Left ventricle myocardium superior (tissue), 1 donor: ENCODE measurements at regions not wholly inside any gene's neighbourhood (a gene's known extent, or its start where the extent isn't known, plus 50 kb on each side); places are given as distances from the start of the nearest gene placed in this dataset.

Experiments
- ATAC-seq: fragments of 200-7000 bp; cut with Tn5 transposase; one replicate; pipeline ENCODE4 v1.9.1; 2020; ENCODE audit warnings: mild to moderate bottlenecking, moderate library complexity
- DNase-seq: peaks from one replicate; pipeline ENCODE4 v3.0.0-alpha.2; 2020
- intact Hi-C: fragments of 100-400 bp; cut with micrococcal nuclease; formaldehyde crosslinking; loops from one replicate; pipeline ENCODE4 v1.11.0; 2022
- donor health status: DM: no; HTN: yes; CAD: no; lungs with severe emphysema.

DNA sequence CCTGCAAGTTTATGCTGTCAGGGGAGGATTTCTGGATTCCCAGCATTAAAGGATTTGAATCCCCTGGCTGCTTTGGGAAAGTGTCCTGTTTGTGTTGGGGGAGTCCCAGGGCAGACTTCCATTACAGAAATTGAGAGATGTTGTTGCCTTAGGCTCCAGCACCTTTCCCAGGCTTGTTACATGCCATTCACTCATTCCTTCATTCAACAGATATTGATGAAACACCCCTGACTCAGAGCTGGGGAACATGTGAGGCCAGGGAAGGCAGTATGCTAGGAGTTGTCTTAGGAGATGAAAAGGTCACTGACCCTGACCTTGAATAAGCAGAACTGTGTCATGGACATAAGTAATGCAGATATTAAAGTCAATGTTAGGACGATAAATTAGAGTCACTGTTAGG is 161.7 kb downstream of the NTMT2 start:
- no peak for ATAC-seq
- no peak for DNase-seq
- intact Hi-C loops = no loop called here

DNA sequence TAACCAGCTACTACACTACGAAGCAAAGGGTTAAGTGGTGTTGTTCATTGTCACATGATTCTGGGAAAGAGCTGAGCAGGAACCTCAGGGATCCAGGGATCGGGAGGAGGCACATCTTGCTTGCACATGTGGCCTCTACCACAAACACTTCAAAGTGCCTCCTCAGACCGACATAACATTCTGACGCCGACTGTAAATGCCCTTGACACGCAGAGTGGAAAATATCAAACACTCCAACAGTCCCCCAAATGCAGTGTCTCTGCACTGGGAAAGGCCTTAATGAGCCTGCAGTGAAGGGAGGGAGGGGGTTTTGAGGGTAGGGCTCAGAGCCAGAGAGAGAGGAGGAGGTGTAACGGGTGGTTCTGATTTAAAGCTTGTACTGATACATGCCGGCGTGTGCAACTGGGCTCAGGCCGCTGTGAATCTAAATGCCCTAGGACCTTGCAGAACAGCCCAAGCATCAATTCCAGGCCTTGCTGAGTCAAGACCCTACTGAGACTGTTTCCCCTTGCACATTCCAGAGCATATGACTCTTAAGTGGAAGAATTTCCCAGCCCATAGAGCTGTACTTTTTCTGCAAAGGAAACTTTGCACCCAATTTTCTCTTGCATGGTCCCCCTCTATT is 163.7 kb downstream of the NTMT2 start:
- DNase-seq (no peak), ATAC-seq (peak; percentile 58)
- intact Hi-C loops = no loop called here

DNA sequence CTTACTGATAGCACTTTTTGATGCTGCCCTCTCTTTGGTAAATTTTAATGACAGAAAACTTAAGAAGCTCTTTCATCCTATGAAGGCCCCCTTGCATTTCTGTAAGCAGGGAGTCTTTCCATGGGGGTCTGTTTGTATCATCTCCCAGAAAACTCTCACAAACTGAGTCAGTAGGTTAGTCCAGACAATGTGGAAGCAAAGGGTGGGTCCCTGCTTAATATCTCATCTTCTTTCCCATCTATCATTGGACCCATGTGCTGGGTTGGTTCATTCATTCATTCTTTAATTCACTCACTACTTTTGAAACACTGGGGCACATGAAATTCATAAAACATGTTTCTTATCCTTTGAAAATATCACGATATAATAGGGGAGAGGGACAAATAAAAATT is 164.3 kb downstream of the NTMT2 start:
- no peak for DNase-seq
- intact Hi-C loops = no loop called here
- ATAC-seq = no peak

DNA sequence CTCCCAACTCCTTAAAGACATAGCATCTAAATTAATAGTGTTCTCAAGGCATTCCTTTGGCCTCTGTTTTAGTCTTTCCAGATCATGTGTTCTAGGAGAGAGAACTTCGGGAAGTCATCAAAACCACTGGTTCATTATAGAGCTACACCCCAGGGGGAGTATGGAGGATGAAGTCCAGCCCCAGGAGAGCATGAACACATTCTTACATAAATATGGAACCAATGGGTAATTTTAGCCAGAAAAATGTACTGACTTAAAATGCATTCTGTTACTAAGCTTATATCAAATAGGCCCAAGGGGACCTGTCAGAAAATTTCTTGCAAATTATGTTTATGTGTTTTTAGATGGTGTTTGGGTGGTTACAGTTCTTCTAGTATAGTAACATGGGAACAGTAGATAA is 165.2 kb downstream of the NTMT2 start:
- ATAC-seq (no peak), DNase-seq (no peak)
- intact Hi-C loops = no loop called here

DNA sequence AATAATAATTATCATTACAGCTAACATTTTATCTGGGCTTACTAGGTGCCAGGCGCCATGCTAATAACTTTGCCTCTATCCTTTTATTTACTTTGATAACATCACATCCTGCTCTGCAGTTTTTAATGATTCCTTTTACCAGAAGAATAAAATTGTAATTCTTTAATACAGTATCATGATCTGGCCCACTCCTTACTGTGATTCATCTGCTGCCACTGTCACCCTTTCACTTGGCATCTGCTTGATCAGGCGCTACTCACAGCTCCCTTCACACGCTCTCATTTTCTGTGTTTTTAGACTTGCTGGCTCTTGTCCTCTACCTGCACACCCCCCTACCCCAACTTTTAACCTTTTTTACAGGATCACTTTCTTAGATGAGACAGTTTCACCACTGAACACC is 167.5 kb downstream of the NTMT2 start:
- intact Hi-C loops = no loop called here
- no peak for DNase-seq
- no peak for ATAC-seq

DNA sequence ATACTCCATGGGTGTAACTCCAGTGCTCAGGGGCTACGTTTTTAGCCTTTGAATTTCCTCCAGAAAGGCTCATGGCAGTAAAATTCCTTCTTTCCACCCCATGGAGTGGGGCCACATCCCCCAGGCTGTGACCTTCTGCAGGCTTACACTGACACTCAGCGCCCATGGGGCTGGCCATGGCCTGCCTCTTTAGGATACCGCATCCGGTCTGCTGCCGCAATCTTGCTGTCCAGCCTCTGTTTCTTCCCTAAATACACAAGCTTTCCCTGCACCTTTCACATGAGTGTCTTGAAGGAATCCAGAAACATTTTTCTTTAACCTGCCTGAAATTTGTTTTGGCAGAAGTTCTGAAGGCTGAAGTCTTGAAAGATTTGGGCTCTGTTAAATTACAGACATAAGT is 170.5 kb downstream of the NTMT2 start:
- no peak for ATAC-seq
- intact Hi-C loops = no loop called here
- DNase-seq = no peak

DNA sequence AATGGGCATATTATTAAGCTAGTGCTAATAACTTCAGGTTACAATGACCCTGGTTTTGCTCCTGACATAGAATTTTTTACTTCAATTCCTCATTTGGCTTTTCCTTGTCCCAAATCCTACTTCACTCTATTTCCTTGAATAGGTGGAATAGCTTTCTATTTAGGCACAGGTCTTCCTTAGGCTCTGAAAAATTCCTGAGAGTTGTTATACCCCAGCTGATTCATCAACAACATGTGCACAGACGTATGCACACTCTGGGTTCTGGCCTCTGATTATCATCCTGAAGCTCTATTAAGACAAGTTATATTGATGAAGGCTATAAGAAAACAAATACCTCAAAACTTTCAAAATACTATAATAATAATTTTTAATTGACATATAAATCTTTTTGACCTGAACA is 172.4 kb downstream of the NTMT2 start:
- DNase-seq (no peak), ATAC-seq (no peak)
- intact Hi-C loops = no loop called here

DNA sequence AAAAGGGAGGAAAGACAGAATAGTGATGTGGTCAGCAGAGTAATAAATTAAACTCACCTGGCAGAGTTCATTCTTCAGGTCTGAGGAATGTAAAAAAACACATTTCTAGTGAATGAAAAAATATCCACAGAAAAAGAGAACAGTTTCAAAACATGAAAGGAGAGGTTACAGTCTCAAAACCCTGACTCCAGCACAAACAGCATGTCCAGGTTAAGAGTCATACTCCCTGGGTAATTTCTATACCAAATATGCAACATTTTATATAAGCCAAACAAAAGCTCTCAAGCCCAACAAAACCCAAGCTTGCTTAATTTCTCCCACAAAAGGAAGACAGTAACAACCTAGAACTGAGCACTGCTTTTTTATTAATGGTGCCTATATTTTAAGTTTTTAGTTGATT is 173.0 kb downstream of the NTMT2 start:
- DNase-seq (no peak), ATAC-seq (no peak)
- intact Hi-C loops = no loop called here

DNA sequence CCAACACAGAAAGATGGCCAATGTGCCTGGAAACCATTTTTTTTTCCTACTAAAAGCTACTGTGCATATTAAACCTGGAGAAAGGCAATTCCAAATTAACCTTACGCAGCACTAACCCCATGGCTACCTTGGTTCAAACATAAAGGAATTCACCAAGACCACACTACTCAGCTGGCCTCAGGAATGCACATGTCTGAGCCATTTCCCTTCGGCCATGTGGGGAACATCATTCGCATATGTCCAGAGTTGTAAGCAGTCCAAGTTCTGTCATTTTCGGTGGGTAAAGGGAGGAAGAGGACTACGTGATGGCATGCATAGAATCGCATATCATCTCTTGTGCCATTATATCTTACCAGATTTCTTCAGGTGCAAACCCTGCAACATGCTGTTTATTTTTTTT is 175.4 kb downstream of the NTMT2 start:
- ATAC-seq (no peak), DNase-seq (no peak)
- intact Hi-C loops = no loop called here

DNA sequence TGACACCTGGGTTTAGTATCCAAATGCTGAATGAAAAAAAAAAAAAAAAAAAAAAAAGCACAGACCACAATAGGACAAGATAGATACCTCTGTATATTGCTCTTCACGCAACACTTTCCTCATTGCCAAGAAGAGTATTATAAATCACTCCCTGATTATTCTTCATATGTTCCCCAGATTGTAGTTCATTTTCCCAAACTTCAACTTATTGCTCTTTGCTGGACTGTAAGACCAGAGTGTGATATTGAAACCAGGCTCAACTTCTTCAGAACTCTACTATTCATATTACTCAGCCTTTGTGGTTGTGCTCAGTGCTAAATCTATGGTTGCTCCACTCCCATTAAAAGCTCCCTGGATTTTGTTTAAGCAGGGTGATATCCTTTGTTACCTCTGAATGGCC is 180.4 kb downstream of the NTMT2 start:
- ATAC-seq = no peak
- DNase-seq = no peak
- intact Hi-C loops = no loop called here

DNA sequence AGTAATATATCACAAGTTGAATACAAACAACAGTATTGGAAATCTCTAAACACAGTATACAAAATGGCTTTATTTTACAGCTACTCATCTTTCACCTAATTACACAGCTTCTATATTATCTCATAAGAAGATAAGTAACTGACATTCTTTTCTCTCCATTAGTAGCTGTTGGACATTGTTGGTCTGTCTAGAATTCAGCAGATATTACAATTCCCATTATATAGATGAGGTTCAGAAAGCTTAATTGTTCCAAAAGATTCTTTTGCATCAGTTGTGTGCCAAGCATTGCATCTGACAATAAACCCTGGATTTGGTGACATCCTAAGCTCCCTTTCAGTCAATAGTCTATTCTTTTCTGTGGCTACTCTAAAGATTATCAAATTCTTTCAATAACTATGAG is 187.0 kb downstream of the NTMT2 start:
- intact Hi-C loops = no loop called here
- ATAC-seq (no peak), DNase-seq (no peak)

DNA sequence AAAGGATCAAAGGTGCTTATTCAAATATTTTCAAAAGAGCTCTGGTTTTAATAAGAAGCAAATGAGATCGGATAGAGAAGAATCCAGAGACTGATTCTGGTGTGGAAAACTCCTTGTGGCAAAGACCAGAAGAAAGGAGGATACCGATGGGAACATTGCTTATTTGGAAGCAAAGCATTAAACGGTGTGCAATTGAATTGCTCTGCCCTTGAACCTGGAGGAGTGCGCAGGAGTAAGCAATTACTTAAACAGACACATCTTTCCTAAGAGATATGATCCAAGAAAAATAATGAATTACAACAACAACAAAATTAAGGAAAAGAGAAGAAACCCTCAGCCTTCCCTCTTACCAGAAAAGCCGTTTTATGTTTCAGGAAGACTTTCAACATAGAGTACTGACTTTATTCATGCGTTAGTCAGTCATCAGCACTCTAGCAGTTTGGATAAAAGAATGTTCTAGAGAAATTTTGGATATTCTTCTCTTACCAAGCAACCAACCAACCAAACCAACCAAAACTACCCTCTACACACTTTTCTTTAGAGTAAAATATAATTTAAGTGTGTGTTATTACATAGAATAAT is 191.7 kb downstream of the NTMT2 start:
- ATAC-seq (no peak), DNase-seq (no peak)
- intact Hi-C loops = no loop called here

DNA sequence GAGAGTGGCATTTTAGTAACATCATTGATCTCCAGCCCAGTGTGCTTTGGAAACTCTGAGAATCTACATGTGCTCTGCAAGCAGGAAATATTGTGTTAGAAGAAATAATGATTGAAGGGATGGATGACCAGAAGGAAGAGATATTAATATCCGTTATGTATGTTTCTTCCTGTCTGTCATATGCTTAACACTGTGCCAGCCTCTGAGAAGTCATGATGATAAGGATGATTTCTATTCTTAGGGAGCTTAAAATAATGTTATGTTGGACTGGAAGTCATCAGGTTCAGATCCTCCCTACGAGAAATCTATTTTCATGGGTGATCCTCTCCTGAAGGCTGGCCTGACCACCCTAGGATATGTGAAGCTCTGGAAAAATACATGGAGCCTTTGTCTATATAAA is 192.4 kb upstream of the GORAB start:
- ATAC-seq = peak; percentile 73
- intact Hi-C loops = no loop called here
- no peak for DNase-seq

DNA sequence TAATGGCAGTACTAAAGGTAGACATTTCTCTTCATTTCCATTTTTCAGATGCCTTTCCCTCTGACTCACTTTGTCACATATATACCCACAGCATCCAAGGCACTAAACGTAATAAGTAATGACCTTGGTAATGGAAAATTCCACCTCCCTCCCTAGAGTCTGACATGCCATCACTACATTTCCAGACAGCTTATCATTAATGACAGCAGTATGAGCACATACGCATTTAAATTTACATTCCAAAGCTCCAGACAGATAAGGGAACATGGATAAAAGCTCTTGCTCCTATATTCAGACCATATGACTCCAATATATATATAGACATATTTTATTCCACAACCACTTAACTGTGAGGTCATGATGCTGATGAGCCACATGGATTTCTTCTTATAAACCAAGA is 191.7 kb upstream of the GORAB start:
- peak; percentile 65 for ATAC-seq
- intact Hi-C loops = no loop called here
- DNase-seq = no peak

DNA sequence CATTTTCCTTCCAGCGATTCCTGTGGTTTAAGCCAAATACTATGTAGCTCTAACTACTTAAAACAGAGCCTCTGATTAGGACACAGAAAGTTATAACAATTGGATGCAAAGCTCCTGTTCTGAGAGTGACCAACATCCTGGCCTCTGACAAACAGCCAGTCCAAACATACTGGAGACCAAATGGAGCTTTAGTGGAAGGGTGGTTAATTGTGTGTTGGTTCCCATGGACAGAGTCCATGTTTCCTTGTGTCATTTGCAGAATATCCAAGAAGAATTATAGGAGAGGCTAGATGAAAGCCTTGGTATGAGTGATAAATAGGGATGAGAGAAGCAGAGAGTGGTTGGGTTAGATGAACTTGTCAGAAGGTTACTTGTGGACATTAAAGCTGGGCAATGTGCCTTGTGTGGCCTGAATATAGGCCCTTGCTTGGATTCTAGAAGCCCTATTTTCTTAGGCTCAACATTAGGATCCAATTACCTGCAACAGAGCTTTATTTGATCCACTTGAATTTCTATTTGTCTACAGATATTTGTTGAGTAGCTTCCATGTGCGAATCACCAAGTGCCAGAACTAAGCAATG is 180.5 kb upstream of the GORAB start:
- ATAC-seq (no peak), DNase-seq (no peak)
- intact Hi-C loops = no loop called here

DNA sequence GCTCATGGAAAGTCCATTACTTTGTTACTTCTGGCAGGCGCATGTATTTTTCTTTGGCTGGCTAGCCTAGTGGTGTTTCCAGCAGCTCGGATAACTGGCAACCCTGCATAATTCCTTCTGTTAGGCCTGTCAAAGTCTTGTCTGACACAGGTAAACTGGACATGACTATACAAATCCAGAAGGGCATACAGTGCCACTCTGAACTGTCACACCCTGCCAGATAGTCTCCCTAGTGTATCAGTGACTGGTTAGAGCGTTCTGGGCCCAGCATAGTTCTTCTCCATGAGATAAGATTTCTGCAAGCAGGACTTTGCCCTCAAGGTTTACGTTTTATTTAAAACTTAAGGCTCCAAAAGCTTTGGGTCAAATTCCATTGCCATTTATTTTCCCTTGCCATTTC is 177.7 kb upstream of the GORAB start:
- peak; percentile 23 for DNase-seq
- ATAC-seq = peak; percentile 97
- intact Hi-C loops = no loop called here

DNA sequence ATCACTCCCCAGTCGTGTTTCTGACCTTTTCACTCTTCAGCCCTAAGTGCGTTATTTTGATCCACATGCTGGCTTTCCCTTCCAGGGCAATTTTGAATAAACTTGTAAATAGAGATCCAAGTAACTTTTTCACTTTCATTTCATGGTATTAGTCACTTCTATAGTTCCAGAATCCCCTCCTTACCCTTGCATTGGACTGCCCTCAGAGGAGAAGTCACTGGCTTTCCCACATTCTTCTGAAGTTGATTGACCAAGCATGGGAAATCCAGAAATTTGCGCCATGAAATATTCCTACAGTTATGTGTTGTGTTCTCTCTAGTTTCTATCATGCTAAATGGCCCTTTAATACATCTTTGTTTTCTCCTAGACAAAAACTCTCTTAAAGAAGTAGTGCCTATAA is 177.3 kb upstream of the GORAB start:
- intact Hi-C loops = no loop called here
- ATAC-seq (peak; percentile 30), DNase-seq (no peak)

DNA sequence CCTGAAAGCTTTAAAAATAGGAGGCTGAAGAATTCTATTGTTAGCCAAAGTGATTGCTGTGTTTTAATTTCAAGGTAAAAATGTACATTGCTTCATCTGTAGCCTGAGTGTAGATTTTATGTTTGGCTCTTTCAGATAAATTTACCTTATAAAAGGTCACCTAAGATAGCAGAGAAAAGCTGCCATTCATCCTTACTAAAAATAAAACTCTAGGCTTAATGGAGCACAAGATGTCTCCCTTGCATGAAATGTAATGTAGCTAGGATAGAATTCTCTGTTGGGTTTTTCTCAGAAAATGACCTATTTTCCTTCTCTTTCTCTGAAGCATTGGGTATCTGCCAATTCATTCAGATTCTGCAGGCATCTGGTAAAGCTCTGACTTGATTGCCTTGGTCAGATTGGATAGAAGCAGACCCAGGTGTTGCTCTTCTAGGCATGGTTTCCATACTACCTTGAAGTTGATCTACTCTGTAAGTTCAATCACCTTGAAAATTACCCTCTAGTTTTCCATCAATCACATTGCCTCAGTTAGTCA is 176.6 kb upstream of the GORAB start:
- intact Hi-C loops = no loop called here
- ATAC-seq = peak; percentile 53
- no peak for DNase-seq

DNA sequence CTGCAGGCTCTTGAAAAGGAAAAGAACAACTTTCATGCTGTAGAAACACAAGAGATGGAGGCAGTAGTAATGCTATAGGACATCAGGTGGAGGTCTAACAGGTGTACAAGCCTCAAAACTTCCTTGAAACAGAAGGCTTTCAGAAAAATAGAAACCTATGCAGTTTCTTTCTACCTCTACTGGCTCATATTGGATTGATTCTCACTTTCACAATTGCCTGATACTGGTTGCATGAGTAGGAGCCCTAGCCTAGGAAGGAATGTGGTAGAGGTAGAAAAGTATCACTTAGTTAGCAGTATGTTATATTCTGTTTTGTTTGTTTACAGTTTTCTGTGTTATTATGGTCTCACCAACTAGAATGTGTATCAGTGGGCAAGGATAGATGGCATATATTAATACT is 175.4 kb upstream of the GORAB start:
- intact Hi-C loops = no loop called here
- ATAC-seq = no peak
- no peak for DNase-seq

DNA sequence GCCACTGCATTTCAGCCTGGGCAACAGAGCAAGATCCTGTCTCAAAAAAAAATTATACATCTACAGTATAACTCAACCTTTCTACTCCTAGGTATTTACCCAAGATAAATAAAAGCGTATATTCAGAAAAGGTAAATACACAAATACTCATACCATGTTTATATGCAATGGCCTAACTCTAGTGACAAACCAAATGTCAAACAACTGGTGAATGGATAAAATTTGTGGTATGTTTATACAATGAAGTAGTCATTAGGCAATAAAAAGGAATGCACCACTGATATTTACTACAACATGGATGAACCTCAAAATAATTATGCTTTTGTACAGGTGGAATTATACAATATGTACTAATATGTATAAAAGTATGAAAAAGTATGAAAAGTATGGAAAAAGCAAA is 174.2 kb upstream of the GORAB start:
- no peak for ATAC-seq
- DNase-seq = no peak
- intact Hi-C loops = no loop called here

DNA sequence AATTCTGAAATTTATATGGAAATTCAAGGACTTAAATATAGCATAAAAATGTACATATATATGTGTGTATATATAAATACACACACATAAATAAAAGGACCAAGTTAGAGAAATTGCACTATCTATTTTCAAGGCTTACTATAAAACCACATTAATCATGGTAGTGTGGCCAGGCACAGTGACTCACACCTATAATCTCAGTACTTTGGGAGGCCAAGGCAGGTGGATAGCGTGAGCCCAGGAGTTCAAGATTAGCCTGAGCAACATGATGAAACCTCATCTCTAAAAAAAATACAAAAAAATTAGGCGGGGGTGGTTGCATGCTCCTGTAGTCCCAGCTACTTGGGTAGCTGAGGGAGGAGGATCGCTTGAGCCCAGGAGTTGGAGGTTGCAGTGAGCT is 171.4 kb upstream of the GORAB start:
- intact Hi-C loops = no loop called here
- ATAC-seq (no peak), DNase-seq (no peak)
